ENCODE measurements at regions not wholly inside any gene's neighbourhood (a gene's known extent, or its start where the extent isn't known, plus 50 kb on each side); places are given as distances from the start of the nearest gene placed in this dataset.

DNA sequence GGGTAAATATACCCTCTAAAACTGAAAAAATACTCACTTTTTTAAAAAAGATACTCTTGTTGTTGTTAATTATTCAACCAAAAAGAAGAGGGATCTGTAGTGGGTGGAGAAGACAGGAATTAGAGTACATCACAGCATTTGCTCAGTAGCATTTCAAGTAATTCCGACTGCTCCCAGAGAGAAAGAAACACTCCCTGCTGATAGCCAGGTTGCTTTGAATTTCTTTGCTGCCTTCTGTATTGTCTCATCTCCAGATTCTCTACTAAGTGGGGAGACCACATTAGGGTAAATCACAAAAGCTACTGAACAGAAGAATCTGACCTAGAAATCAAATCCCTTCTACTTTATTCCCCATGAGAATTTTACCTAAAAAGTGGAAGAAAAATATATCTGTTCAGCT, 661.1 kb downstream of the BRINP3 start:
- Histone ChIP-seq H3K9me3 (no peaks in the 10 kb centered on the region; the same call in none of the 2 replicates), H3K27me3 (no peaks in the 10 kb centered on the region)

DNA sequence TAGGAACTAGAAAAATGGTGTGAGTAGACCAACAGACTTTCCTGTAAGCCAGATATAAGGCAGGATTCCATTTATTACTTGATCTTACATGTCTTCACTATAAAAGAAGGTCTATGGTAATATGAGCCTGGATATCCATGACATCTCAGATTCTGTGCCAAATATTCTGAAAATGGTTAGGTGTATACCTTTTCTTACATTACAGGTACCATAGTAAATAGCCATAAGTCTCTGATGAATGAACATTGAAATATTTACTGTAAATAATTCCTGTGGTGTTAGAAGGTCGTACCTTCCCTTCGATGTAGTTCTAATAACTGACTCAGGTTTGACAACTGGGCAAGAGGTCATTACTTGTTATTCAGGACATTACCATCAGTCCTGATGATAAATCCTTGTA, 657.9 kb downstream of the BRINP3 start:
- Histone ChIP-seq H3K4me3 (no peak overlapping the region), H3K9me3 (no peaks in the 10 kb centered on the region; the same call in none of the 2 replicates), H3K36me3 (no peaks in the 10 kb centered on the region), H3K27me3 (no peaks in the 10 kb centered on the region)
- no peak for DNase-seq

More for the DNA sequence above, 661.1 kb downstream of the BRINP3 start:
- no peak overlapping the region for H3K4me3 ChIP-seq
- no peaks in the 10 kb centered on the region for H3K36me3 ChIP-seq
- DNase-seq: no peak

DNA sequence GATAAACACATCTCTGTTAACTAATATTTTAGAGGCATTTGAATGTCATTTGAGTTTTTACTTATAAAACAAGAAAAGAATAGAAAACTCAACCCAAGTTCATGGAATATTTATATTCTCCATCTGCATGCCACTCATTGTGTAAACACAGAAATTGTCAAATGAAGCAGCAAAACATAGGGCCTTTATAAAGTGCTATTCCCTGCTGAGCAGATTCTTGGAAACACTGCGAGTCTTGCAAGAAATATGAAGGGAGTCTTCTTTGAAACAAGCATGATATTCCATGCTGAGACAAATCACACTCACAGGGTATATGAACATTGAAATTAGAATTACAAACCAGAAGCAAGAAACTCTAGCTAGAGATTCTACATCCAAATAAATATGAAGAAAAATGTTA, 655.8 kb downstream of the BRINP3 start:
- H3K9me3 ChIP-seq: no peaks in the 10 kb centered on the region; the same call in none of the 2 replicates
- no peak for DNase-seq
- H3K4me3 ChIP-seq: no peak overlapping the region
- no peaks in the 10 kb centered on the region for H3K27me3 ChIP-seq
- H3K36me3 ChIP-seq: no peaks in the 10 kb centered on the region

DNA sequence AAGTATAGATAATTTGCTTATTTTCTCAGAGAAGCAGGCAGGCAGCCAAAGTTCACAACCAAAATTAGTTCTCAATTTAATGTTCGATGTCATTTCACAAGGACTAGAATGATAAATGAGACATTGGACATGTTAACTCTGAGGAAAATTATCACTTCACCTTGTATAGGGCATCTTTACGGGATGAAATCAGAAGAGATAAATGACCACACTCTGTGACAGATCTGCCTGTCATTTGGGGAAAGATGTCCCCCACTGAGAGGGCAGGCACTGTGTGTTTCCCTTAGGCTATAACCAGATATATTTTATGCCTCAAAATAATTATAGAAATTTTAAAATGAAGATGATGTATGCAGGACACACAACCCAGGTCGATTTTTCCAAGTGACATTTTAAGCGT, 642.9 kb downstream of the BRINP3 start:
- Histone ChIP-seq H3K4me3 (no peak overlapping the region), H3K9me3 (no peaks in the 10 kb centered on the region), H3K36me3 (no peaks in the 10 kb centered on the region), H3K27me3 (no peaks in the 10 kb centered on the region)
- no peak for DNase-seq

DNA sequence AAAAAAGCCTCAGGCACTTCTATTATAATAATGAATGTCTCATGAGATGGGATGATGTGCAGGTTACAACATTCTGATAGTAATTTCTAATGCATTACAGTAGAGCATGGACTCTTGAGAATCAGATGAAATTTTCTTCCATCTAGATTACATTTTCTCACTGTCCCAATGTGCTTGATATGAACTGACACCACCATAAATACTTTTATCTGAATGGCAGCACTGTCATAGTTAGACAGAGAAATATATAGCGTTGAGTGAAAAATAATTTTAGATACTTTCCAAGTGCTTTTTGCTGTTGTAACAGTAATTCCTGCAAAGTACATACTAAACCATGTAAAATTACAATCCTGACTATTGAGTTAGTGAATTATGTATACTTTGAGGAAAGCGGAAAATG, 630.1 kb downstream of the BRINP3 start:
- H3K4me3 ChIP-seq: no peak overlapping the region
- H3K36me3 ChIP-seq: no peaks in the 10 kb centered on the region
- DNase-seq: no peak
- H3K9me3 ChIP-seq: no peaks in the 10 kb centered on the region
- no peaks in the 10 kb centered on the region for H3K27me3 ChIP-seq

DNA sequence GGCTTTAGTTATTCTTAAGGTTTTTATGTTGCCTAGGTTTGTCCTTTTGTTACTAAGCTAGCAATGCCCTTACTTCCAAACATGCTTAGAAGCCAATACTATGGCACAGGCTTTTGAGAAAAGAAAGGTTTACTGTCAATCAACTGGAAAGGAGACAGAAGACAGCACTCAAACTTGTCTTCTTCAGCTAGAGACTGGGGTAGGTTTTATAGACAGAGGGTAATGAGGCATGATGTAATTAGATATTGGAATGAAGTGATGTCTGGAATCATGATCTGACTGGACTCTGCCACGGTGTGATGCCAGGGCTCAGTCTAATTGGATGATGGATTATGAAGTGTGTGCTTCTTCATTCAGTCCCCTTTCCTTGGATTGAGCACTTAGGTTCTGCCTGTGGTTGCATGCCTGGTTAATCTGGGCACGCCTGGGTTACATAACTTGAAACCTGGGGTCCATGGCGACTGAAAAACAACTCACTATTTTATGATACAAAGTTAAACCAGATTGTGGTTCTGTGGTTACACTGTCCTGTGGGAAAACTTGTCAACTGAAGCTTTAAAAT, 625.8 kb downstream of the BRINP3 start:
- no peaks in the 10 kb centered on the region for H3K9me3 ChIP-seq
- H3K4me3 ChIP-seq: no peak overlapping the region
- H3K36me3 ChIP-seq: no peaks in the 10 kb centered on the region
- no peak for DNase-seq
- H3K27me3 ChIP-seq: no peaks in the 10 kb centered on the region

DNA sequence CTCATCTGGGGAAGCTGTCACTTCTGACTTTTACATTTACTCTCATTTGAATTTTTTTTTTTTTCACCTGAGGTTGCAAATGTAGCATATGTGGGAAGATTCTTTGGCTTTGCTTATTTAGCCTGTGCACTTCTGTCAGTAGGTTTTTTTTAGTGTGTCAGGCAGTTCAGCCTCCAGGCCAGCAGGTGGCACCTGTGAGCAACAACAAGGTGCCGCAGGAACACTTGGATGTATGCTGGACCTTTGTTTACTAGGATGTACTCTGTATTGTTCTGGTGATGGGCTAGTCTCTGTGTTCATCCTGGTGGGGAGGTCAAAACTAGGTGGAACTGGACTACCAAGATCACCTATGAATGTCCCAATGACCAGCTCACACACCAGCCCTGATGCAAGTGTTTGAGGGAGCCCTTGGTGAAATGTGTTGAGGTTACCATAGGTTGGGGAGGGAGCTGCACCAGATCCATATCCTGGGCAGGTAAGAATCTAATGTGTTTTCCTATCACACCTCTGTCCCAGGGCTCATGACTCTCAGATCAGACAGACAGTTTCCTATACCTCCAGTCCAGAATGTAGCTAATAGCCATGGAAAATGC, 618.2 kb downstream of the BRINP3 start:
- Histone ChIP-seq H3K36me3 (no peaks in the 10 kb centered on the region), H3K9me3 (peaks cover 8% of the 10 kb centered on the region), H3K4me3 (no peak overlapping the region), H3K27me3 (no peaks in the 10 kb centered on the region)
- DNase-seq: no peak

DNA sequence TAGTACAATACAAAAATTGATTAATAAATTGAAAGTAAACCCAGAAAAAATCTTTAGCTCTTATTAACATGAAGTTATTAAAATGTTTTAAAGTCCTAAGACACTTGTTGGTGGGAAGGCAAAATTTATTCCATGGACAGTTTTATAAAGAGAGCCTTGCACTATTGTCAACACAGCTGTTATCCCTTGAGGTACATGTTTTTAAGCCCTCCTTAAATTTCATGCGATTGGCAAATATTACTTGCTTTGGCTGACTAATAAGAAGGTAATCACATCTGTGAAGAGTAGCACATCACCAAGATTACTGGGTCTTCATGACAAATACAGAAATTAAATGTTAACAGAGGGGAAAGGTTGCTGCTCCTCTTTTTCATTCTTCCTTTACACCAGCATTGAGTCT, 611.1 kb downstream of the BRINP3 start:
- no peaks in the 10 kb centered on the region for H3K27me3 ChIP-seq
- no peaks in the 10 kb centered on the region for H3K36me3 ChIP-seq
- H3K9me3 ChIP-seq: no peaks in the 10 kb centered on the region
- no peak for DNase-seq
- H3K4me3 ChIP-seq: no peak overlapping the region

DNA sequence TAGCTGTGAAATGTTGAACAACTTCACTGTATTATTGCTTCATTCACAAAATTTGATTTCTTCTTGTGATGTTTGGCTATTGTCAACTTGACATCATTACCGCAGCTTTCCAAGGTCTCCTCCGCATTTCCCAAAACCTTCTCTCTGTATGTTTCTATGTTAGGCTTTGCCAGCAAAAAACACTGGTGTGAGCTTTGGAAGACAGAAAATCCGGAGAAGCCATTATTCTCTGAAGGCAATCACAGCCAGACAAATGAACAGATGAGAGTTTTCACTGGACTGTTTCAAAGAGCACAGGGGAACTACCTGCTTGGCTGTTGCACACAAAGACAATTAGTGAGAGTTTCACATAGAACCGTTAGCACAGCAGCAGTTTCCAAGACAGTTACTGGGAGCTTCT, 609.6 kb downstream of the BRINP3 start:
- H3K4me3 ChIP-seq: no peak overlapping the region
- no peaks in the 10 kb centered on the region for H3K9me3 ChIP-seq

DNA sequence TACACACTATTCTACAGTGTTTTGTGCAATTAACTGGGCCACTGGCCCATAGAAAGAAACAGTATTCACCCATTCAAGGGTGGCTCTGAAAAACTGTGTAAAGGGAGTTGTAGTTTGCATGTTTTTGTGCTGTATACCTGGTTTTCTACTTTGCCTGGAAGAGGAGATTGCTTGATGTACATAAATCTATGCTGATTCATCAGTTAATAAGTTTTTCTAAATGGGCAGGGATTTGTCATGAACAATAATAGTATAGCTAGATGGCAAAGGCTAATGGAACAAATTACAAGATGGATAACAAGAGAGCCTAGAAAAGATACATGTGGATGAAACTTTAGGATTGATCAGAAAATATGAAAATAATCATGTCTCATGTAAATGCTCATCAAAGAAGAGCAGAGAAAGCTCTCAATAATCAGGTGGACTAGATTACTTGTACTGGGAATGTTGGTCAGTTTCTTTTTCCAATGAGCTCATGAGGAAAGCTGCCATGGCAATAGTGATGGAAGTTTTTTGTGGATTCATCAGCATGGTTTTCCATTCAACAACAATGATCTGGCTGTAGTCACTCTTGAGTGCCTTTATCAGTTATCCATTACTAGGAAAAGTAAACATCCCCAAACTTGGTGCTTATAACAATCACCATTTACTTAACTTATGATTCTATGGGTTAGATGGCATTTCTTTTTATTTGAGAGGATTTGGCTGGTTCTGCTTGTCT, 602.8 kb downstream of the BRINP3 start:
- no peak for DNase-seq
- H3K27me3 ChIP-seq: no peaks in the 10 kb centered on the region
- H3K36me3 ChIP-seq: no peaks in the 10 kb centered on the region
- H3K9me3 ChIP-seq: no peaks in the 10 kb centered on the region
- H3K4me3 ChIP-seq: no peak overlapping the region

More for the DNA sequence above, 609.6 kb downstream of the BRINP3 start:
- no peaks in the 10 kb centered on the region for H3K27me3 ChIP-seq
- H3K36me3 ChIP-seq: no peaks in the 10 kb centered on the region
- DNase-seq: no peak

DNA sequence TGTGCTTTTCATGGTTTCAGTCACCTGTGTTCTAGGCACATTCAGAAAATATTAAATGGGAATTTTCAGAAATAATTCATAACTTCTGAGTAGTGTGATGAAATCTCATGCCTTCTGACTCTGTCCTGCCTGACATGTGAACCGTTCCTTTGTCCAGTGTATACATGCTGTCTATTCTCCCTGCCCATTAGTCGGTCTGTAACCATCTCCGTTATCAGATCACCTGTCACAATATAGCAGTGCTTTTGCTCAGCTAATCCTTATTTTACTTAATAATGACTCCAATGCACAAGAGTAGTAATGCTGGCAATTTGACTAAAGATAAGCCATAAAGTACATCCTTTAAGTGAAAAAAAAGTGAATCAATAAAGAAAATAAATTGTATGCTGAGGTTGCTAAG, 597.5 kb downstream of the BRINP3 start:
- H3K27me3 ChIP-seq: no peaks in the 10 kb centered on the region
- no peaks in the 10 kb centered on the region for H3K36me3 ChIP-seq
- no peak overlapping the region for H3K4me3 ChIP-seq
- H3K9me3 ChIP-seq: no peaks in the 10 kb centered on the region; the same call in 1 of the 2 replicates
- DNase-seq: no peak

DNA sequence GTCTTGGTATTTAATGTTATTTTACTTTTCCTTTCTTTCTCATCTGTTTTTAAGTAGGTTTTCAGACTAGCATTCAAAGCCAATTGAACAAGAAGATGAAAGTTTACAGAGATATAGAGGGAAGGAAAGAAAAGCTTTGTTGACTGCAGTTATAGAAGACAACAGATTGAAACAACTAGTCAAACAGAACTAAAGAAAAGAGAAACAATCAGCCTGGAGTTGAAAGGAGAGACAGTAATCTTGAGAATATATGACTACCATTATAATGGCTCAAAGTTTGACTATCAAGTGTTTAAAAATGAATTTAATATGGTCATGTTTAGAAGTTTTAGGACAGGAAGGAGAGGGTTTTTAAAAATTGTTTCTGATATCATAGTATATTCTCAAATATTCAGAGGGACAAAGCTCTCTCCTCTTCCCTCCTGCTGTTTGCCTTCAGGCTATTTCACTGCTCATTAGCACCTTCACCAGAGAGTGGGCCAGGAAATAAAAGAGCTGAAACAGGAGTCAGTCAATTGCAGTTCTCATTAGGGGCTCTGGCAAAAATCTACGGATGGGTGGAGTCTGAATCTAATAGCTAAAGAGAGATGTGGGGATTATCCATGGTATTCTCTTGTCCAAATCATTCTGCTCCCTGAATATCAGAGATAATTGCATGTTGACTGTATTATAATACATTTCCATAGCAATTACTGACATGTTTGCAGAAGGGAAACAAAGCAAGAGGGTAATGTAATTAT, 577.8 kb downstream of the BRINP3 start:
- Histone ChIP-seq H3K36me3 (no peaks in the 10 kb centered on the region), H3K4me3 (no peak overlapping the region), H3K9me3 (peaks cover 4% of the 10 kb centered on the region; the same call in 1 of the 2 replicates), H3K27me3 (no peaks in the 10 kb centered on the region)
- no peak for DNase-seq

DNA sequence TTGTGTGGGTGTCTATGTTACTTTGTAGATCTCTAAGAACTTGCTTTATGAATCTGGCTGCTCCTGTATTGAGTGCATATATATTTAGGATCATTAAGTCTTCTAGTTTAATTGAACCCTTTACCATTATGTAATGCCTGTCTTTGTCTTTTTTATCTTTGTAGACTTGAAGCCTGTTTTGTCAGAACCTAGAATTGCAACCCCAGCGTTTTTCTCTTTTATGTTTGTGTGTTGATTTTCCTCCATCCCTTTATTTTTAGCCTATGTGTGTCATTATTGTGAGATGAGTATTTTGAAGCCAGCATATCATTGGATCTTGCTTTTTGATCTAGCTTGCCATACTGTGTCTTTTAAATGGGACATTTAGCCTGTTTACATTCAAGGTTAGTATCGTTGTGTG, 573.2 kb downstream of the BRINP3 start:
- no peak overlapping the region for H3K4me3 ChIP-seq
- no peaks in the 10 kb centered on the region for H3K36me3 ChIP-seq
- DNase-seq: no peak
- H3K27me3 ChIP-seq: no peaks in the 10 kb centered on the region
- H3K9me3 ChIP-seq: peaks cover 9% of the 10 kb centered on the region; the same call in 1 of the 2 replicates

DNA sequence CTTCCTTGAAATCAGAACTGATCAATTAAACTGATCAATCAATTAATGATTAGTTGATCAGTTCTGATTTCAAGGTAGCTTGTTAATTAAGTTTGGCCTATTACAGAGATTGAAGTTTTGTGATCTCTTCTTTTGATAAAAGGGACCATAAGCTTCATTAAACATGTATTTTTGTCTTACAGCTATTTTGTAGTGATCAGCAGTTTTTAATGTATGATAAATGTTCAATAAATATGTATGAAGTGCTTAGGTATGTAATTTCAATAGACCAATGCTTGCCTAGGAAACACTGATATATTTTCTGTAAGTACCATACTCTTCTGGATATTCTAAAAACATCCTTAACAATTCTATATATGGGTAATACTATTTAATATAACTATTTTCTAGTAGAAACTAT, 569.6 kb downstream of the BRINP3 start:
- H3K4me3 ChIP-seq: no peak overlapping the region
- no peaks in the 10 kb centered on the region for H3K27me3 ChIP-seq
- H3K36me3 ChIP-seq: no peaks in the 10 kb centered on the region
- no peak for DNase-seq
- peaks cover 12% of the 10 kb centered on the region; the same call in 1 of the 2 replicates for H3K9me3 ChIP-seq

DNA sequence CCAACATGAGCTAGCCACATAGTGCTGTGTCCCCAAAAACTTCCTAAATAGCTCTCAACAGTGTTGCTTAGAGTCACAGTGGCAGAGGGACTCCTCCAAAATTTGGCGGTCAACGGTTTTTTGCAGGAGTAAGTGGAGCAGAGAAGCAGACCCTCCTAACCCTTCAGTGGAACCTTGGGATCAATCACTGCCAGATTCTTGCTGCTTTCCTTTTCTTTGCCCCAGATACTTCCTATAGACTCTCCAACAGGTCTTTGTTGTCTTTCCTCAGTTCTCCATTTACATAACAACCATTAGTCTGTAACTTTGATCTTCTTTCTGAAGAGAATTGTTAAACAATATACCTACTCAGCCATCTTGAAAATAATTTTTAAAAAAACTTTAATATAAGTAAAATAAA, 556.1 kb downstream of the BRINP3 start:
- no peaks in the 10 kb centered on the region for H3K27me3 ChIP-seq
- H3K36me3 ChIP-seq: no peaks in the 10 kb centered on the region
- no peak overlapping the region for H3K4me3 ChIP-seq
- H3K9me3 ChIP-seq: peaks cover 12% of the 10 kb centered on the region
- DNase-seq: no peak

DNA sequence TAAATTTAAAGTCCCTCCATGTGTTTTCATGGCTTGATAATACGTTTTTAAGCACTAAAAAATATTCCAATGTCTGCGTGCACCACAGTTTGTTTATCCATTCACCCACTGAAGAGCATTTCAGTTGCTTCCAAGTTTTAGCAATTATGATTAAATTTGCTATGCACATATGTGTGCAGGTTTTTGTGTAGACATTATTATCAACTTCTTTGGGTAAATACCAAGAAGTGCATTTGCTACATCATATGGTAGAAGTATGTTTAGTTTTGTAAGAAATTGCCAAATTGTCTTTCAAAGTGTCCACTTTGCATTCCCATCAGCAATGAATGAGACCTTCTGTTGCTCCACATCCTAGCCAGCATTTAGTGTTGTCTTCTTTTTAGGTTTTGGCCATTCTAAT, 550.0 kb downstream of the BRINP3 start:
- no peaks in the 10 kb centered on the region for H3K36me3 ChIP-seq
- no peak for DNase-seq
- H3K27me3 ChIP-seq: no peaks in the 10 kb centered on the region
- no peak overlapping the region for H3K4me3 ChIP-seq
- peaks cover 24% of the 10 kb centered on the region for H3K9me3 ChIP-seq

DNA sequence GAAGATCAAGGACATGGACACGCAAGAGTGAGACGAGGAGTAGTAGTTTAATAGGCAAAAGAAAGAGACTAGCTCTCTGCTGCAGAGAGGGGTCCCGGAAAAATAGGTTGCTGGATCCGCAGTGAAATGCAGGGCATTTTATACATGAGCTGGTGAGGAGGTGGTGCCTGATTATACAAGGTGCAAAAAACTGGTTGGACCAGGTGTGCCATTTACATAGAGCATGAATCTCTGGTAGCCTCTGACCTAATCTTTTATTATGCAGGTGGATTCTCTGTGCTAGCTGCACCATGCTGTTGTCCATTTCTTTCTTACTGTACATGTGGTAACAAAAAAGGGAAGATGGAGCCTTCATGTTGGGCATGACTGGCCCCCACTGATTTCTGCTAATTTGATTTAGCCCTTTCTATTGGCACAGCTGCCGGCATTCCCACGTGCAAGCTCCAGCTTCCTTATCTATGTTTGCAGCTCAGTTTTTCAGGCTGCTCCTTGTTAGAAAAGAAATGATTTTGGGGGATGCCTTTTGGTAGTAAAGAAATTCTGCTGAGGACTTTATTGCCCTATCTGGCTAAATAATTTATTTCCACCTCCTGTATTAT, 548.1 kb downstream of the BRINP3 start:
- H3K27me3 ChIP-seq: no peaks in the 10 kb centered on the region
- no peaks in the 10 kb centered on the region for H3K36me3 ChIP-seq
- no peak for DNase-seq
- H3K9me3 ChIP-seq: peaks cover 27% of the 10 kb centered on the region
- no peak overlapping the region for H3K4me3 ChIP-seq

Data from MG63 (cell line).